NCI-H2029 (cell line): ENCODE measurements at regions not wholly inside any gene's neighbourhood (a gene's known extent, or its start where the extent isn't known, plus 50 kb on each side); places are given as distances from the start of the nearest gene placed in this dataset.

ENCODE experiments used
- DNase-seq: peaks from one replicate; lab custom pipeline; 2025; lab: John Stamatoyannopoulos, UW

DNA sequence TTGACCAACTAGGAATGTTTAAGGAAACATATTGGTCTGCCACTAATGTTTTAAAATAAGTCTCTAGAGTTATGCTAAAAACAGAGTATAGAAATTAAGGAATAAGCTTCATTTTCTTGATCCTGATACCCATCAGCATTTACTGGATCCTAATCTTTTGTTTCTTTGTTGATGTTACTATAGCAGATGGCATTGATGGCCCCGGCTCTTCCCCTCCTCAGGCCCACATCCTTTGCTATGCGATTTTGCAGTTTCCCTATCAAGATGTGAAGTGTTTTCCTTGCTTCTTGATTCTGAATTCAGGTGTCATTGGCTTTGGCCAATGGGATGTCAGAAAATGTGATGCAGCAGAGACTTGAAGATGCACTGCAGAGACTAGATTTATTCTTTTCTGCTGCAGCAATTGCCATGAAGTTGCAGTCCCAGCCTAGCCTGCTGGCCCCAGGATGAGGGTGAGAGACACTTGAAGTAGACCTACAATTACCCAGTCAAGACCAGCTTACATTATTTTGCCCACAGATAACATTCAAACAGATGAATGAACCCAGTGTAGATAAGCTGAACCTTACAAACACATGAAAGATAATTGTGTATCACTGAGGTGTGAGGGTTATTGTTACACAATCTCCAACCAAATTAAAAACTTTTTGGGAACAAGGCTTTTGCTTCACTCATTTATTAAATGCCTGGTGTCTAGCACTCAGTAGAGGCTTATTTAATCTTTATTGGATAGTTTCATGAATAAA lies 115.2 kb upstream of the ITGA4 start:
- no peak for DNase-seq

DNA sequence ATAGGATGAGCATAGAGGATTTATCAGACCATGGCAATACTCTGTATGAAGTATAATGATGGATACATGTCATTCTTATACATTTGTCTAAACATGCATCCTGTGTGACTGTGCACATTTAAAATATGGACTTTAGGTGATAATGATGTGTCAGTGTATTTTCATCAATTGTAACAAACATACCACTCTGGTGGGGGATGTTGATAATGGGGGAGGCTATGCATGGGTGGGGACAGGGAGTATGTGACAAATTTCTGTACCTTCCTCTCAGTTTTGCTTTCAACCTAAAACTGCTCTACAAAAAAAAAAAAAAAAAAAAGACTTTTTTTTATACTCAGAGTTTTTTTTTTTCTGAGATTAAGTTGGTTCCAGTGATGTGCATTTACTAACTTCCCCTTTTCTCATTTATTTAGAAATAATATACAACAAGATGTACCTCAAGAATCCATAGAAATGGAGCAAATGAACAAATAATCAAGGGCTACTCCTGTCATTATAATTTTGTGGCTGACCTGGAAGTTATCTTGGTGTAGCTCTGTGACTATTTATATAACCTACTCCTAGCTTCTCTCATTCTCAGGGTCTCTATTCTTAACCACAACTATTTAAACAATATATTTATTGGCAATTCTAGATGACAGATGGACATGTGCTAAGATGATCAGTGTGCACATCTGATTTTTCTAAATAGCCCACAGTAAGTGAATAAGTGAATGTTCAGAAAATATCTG lies 108.9 kb upstream of the ITGA4 start:
- no peak for DNase-seq

DNA sequence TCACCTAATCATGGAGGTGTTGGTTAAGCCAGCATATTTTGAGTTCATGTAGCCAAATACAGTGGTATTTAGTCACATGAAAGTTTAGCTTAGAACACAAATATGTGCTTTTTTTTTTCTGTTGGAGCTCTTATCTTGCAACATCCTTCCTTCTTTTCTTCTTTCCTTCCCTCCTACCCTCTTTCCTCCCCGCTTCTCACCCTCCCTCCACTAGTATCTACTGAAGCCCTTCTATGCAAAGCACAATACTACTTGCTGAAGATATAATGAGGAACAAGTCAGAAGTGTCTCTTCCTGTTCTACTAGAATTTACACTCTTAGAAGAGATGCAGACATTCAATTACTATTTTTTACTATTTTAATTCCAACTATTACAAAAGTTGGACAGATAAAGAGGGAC lies 105.0 kb upstream of the ITGA4 start:
- DNase-seq: no peak

DNA sequence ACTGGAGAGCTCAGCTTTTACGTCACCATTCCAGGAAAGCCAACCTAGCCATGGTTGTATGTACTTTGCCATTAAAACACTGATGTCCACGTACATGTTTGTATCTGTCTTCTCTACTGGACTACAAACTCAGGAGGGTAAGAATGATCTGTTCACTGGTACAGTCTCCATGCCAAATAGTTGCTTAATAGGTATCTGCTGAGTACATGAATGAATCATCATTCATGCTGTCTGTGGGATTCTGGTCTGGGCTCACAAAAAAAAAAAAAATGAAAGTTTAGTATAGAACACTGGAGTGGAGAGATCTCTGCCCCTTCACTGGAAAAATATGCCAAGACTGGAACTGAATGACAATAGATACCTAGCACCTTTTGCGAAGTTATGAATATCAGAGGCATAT lies 102.6 kb upstream of the ITGA4 start:
- DNase-seq: no peak

DNA sequence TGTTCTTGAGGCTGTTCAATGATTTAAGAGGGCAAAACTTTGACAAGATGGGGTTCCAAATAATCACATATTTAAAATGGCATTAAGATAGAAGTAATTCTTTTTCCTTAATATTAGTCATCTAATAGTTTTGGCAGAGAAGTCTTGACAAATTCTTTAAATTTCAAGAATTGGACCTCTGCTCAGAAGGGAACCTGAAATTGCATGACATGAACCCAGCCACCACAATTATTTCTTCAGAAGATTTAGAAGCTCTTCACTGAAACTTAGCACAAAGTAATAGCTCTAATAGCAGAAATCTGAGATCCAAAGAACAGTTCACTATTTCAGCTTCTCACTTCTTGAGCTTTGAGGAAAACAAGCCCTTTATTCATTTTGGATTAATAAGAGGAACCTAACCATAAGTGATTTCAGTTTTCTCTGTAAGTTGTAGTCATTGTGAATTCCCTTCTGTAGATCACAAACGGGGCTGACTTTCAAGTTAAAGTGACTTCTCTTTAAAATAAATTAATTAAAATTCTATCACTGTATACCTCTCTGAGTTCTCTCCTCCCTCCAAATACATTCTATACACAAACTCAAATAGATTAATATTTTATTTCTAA lies 100.6 kb upstream of the ITGA4 start:
- DNase-seq: no peak

DNA sequence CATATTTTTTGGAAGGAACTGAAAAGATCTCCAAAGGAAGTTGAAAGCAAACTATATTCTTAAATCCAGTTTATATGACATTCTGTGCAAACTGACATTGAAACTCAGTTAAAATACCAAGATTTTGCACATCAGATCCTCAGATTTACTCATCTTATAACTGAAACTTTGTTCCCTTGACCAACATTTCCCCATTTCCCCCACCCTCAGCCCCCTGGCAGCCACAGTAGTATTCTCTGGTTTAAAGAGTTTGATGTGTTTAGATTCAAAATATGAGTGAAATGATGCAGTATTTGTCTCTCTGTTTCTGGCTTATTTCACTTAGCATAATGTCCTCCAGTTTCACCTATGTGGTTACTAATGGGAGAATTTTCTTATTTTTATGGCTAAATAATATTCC lies 99.2 kb upstream of the ITGA4 start:
- DNase-seq: no peak

DNA sequence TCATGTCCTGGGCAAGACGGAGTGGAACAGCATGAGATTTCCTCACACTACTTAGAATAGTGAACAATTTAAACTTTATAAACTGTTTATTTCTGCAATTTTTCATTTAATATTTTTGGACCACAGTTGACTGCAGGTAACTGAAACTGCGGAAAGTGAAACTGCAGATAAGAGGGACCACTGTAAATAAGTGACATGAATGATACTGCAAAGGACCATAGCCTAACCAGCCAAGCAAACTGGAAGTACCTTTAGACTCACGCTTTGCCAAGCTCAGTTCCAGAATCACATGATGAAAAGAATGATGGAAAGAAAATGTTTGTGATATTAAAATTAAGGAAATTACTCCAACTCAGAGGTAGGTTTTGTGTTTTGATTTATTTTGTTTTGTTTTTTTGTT lies 94.6 kb upstream of the ITGA4 start:
- DNase-seq: no peak

DNA sequence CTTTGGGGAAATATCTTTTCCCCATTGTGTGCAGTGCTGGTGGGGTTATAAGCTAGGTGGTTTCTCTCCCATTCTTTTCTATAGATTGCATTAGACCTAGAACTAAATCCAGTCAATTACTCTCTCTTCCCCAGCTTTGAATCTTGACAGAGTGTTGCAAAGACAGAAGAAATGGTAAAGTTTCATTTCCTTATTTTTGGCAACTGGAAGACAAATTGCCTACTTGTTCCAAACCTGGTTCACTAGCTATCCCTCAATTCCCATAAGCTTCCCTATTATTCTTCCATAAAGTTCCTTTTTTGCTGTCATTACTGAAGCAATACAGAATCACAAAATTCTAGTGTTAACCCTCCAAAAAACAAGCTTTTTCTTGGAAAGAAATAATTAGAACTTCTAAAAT lies 94.0 kb upstream of the ITGA4 start:
- no peak for DNase-seq

DNA sequence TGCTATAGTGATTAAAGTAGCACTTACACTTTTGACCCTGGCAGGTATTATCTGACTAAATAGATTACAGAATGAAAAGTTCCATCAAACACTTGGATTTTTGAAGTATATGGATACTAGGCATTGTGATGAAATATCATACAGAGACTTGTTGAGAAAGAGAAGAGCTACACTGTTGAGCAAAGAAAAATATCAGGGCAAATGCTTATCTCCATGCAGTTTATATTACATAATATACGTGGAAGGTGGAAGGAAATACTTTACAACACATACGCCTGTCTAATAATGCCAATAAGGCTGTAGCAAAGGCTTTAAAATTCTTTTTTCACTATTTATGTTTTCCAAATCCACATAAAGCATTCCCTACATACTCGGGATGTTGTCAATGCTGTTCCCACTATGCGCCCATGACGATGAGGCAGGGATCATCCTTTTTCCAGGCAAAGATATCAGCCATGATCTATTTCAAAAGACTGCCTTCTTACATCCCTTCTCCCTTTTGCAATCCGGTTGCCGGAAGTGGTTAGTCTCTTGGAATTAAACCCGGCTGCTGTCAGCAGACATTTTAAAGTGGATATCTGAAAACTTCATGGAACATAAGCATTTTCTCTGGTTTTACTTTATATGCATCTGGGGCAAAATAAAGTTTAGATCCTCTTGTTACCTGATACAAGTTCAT lies 92.6 kb upstream of the ITGA4 start:
- DNase-seq: no peak

DNA sequence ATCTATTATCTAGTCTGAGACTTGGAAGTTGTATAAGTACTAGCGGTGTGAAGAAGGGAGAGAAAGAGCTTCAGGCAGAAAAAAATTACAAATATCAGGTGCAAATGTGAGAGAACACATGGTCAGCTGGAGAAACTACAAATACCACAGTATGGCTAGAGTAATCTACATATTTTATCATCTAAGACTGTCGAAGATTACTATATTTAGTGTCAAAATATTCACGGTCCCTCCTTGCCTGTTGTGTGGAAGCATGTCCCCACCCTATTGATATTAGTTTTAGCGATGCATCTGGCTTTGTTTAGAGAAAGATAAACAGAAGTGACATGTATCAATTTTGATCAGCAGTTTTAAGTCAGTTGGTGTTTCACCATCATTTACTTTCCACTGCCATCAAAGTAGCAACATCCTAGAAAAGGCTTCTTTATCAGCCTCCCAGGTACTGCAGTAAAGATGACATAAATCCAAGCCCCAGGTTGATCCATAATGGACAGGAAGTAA lies 90.5 kb upstream of the ITGA4 start:
- no peak for DNase-seq

DNA sequence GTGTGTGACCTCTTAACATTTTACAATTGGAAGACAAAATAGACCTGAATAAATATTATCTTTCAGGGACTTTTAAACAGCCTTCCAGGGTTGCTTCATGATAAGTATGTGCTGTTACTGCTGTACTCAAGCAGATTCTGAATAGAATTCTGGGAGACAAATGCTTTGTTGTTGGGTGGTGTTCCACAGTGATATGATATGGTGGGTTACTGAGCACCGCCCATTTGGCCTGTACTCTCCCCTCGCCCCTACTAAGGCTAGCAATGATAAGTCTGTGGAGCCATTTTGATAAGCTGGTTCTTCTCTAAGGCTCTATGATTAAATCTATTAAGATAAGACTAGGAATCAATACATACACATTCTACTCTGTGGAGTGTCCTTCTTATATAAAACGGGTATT lies 89.8 kb upstream of the ITGA4 start:
- no peak for DNase-seq

DNA sequence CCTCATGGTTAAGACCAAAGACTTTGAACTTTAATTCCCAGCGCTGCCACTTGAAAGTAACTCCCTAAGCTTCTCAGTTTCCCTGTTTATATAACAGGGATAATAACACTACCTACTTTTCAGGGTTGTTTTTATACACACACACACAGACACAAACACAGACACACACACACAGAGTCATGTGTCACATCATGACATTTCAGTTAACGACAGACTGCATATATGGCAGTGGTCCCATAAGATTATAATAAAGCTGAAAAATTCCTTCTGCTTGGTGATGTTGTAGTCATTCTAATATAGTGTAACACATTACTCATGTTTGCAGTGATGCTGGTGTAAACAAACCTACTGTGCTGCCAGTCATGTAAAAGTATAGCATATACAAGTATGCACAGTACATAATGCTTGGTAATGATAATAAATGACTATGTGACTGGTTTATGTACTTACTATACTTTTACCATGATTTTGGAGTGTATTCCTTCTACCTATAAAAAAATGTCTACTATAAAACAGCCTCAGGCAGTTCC lies 89.2 kb upstream of the ITGA4 start:
- no peak for DNase-seq

DNA sequence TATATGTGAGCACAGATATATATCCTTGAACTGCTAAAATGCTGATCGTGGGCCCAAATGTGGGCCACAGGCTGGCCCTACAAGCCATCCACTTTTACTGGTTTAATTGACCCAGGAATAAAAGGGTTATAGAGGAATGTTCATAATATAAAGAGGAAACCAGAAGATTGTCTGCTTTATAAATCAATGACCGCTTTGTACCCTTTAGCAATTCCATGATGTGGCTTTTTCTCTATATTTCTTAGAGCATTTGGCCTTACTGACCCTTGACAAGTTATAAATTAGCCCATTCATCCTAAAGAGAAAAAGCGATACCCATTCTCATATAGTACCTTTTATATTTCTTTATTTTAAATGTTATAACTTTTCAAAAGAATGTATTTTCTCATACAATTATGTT lies 87.1 kb upstream of the ITGA4 start:
- DNase-seq: no peak

DNA sequence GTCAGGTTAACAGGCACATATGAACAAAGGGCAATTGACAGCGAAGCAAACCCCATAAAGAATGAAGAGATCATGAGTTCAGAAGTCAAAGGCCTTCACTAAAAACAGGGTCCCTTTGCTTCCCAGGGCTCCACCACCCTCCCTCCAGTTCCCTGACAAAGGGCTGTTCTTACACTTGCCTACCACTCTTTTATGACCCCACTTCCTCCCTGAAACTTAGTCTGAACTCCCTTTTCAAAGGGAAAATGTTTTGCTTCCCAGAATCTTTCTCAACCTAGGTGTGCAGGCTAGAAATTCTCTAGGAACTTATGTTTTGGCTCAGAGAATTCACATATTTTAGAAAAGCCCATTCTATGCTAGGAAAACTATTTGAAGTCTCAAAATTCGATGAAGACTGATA lies 86.0 kb upstream of the ITGA4 start:
- DNase-seq: no peak

DNA sequence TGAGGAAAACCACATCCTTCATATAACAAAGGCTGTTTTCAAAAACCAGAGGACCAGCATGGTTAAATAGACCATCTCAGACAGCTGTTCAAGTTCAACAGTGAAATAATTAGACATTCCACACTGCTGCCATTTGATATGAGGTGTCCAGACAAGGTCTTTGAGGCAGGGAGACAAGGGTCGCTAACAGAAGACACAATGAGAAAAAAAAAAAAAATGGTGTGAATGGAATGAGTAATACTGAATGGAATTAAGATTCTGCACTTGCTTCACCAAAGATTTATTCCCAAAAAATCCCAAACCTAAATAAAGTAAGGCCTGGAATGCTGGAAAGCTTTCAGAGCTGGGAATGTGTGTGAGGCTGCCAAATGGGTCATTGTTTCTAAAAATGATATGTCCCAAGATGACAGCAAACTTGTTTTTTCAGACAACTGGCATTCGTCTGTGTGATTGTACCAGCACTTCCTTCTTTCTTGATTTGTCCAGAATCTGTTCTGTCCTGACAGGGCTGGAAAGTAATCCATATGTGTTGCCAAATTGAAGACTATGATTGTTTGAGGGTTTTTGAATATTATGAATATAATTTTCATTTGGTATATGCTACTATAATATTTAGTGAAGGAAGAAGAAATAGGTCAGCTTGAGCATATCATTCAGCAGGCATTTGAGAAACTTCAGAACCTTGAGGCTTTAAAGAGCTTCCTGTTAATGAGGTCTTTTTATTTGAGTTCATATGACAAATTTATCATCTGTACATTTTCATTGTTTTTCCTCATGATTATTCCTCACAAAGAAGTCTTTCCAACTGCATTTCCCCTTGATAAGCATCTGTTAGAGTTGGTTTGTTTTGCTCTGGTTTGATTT lies 85.2 kb upstream of the ITGA4 start:
- no peak for DNase-seq

DNA sequence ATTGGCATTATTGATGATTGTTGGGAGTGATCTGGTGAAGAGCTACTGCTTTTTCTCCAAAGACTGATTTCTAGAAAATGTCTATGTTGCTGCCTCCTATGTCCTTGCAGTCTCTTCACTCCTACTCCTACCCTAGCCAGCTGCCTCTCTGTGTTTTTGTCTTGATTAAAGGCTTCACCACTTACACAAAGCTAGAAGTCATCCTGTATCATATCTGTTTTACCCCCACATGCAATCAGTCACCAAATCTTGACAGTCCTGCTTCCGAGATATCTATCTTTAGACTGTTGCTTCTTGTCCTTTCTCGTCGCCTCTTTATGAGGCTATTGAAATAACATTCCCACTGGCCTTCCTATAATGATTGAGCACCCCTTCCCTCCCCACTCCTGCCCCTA lies 84.5 kb upstream of the ITGA4 start:
- DNase-seq: no peak

DNA sequence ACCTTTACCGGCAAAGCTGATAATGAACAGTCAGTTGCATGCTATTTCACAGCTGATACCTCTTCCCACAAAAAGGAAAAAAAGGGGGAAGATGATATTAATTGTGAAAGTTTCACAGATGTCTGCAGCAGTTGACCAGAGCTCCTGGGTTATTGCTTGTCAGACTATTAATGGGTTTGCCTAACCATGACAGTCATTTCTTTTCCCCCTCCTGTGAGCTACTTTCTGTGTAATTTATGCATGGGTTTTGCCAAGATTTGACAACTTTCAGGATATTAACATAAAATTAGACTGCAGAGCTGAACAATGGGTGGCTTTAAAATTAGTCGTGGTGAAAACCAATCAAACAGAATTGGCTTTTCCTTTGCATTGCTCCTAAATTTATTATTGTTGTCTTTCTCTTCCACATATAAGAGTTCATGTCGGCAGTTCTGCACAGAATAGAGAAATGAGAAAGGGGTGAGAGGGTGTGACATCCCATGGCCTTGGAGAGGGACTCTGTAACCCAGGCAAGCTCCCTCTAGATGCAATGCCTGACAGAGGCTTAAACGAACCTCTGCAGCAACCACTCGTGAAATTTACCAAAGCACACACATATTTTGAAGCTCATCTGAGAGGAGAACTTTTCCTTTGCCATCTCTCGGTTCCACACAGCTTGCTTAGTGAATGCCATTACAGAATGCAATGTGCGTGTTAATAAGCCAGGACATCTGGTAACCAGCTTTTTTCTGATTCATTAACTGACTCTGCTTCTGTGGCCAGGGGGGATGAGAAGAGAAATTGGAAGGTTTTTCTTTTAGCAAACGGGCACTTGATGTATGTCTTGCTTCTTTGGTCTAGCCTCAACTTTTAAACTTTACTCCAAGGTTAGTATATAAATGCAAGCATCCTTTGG lies 82.2 kb upstream of the ITGA4 start:
- DNase-seq: no peak

DNA sequence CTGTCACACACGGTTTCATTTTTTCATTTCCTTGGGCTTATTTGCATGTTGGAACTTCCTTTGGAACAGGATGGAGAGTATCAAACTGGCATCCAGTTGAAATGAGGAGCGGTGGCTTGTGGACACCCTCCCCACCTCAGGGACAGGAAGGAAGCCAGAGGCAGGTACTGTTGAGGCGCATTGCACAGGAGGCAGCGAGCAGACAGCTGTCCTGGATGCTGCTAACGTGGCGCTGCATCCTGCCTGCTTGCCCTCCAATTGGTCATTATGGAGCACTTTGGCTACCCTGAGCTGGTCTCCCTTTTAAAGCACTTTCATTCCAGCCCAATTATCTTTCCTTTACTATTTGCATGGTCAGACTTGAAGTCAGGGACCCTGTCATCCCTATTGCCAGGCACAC lies 80.7 kb upstream of the ITGA4 start:
- DNase-seq: no peak

DNA sequence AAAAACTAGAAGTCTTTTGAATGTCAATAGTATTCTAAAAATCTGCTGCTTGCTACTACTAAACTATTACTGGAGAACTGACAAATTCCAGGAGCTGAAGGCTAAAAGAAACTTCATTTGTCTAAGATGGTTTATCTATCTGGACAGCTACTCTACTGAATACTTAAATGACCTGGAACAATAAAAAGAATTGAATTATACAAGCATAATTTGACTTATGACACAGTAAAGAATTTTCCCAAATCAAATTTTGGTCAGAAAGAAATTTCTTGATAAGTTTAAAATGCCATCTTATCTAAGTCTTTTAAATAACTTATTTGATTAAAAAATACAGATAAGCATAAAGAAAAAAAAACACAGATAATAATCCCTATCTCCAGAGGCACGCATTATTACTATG lies 80.2 kb upstream of the ITGA4 start:
- DNase-seq: no peak

DNA sequence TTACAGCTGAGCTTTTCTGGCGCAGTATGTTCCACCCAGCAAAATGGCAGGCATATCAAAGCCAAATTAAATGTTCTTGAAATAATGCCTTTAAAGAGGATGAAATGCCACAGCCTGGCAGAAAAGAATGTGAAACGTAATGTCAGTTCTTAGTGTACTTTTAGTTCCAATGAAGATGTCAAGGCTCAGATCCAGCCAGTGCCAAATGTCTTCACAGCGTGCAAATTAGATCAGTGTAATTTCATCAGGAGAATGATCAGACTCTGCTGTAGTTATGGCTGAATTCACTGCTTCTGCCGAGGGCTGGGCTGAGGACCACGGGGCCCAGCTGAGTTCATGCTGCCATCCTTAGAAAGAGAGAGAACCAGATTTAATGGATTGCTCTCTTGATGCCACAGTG lies 78.7 kb upstream of the ITGA4 start:
- DNase-seq: no peak
